22Rv1 (cell line): ENCODE measurements at regions not wholly inside any gene's neighbourhood (a gene's known extent, or its start where the extent isn't known, plus 50 kb on each side); places are given as distances from the start of the nearest gene placed in this dataset.

Source experiments
- H3K27ac ChIP-seq: fragments of 450-650 bp; 2 replicates; pipeline ENCODE4 v1.5.1; 2017
- CTCF ChIP-seq: fragments of 450-650 bp; IDR thresholded peaks from 2 replicates; pipeline ENCODE4 v1.5.1; 2017; ENCODE audit warnings: mild to moderate bottlenecking
- ZFX ChIP-seq: fragments of 450-650 bp; IDR thresholded peaks from 2 replicates; pipeline ENCODE4 v1.6.1; 2017; ENCODE audit warnings: antibody characterized with exemption, borderline replicate concordance

- no peak overlapping the region for H3K27ac ChIP-seq
- no peak for TF ChIP-seq ZFX
- no peak for TF ChIP-seq CTCF
These were observed 226.0 kb upstream of the PTGER4 start for GRCh38 chr5:40453689-40454088.

GRCh38 chr5:40452874-40453624 is 226.7 kb upstream of the PTGER4 start:
- TF ChIP-seq ZFX: no peak
- TF ChIP-seq CTCF: no peak
- H3K27ac ChIP-seq: no peak overlapping the region

GRCh38 chr5:40447438-40447837 is 232.3 kb upstream of the PTGER4 start:
- H3K27ac ChIP-seq: peak overlapping the region; percentile 25; the same call in 1 of the 2 replicates
- TF ChIP-seq ZFX: no peak
- TF ChIP-seq CTCF: no peak

GRCh38 chr5:40446910-40447309 is 232.8 kb upstream of the PTGER4 start:
- H3K27ac ChIP-seq: peak overlapping the region; percentile 25; the same call in 1 of the 2 replicates
- TF ChIP-seq ZFX (no peak), CTCF (no peak)

GRCh38 chr5:40442346-40442745 is 237.4 kb upstream of the PTGER4 start:
- no peak overlapping the region for H3K27ac ChIP-seq
- TF ChIP-seq ZFX: no peak
- TF ChIP-seq CTCF: no peak

GRCh38 chr5:40441733-40442132 is 238.0 kb upstream of the PTGER4 start:
- H3K27ac ChIP-seq: no peak overlapping the region
- TF ChIP-seq CTCF: no peak

GRCh38 chr5:40440746-40441145 is 239.0 kb upstream of the PTGER4 start:
- no peak overlapping the region for H3K27ac ChIP-seq
- no peak for TF ChIP-seq ZFX
- no peak for TF ChIP-seq CTCF
